Caki2 (cell line): ENCODE measurements at regions not wholly inside any gene's neighbourhood (a gene's known extent, or its start where the extent isn't known, plus 50 kb on each side); places are given as distances from the start of the nearest gene placed in this dataset.

ENCODE experiments used
- DNase-seq: peaks from one replicate; pipeline ENCODE4 v3.0.0-alpha.2; 2015; ENCODE audit warnings: low read depth
- in situ Hi-C: cut with HindIII; loops from 2 replicates; pipeline ENCODE4 v1.10.0; 2016; ENCODE audit warnings: low sequenced_read_pairs, low pct_unique_long_range_greater_than_20kb, mixed read lengths

- no peak for DNase-seq
- in situ Hi-C loops: no loop called here
These were observed 648.1 kb downstream of the MMUT start for GRCh38 chr6:48814957-48815356.

GRCh38 chr6:48813836-48814235, 649.2 kb downstream of the MMUT start:
- in situ Hi-C loops: no loop called here
- DNase-seq: no peak

- in situ Hi-C loops: no loop called here
- DNase-seq: no peak
These were observed 653.4 kb downstream of the MMUT start for GRCh38 chr6:48809700-48810099.

- in situ Hi-C loops: no loop called here
- no peak for DNase-seq
These were observed 653.8 kb downstream of the MMUT start for GRCh38 chr6:48809245-48809644.

- in situ Hi-C loops: no loop called here
- DNase-seq: no peak
These were observed 664.8 kb downstream of the MMUT start for GRCh38 chr6:48798296-48798695.

GRCh38 chr6:48782225-48782624, 671.2 kb upstream of the PTCHD4 start:
- in situ Hi-C loops: no loop called here
- DNase-seq: no peak

GRCh38 chr6:48777411-48777810, 666.4 kb upstream of the PTCHD4 start:
- no peak for DNase-seq
- in situ Hi-C loops: no loop called here

- no peak for DNase-seq
- in situ Hi-C loops: no loop called here
These were observed 664.2 kb upstream of the PTCHD4 start for GRCh38 chr6:48775157-48775556.

GRCh38 chr6:48774276-48774675, 663.3 kb upstream of the PTCHD4 start:
- no peak for DNase-seq
- in situ Hi-C loops: no loop called here

GRCh38 chr6:48766349-48766748, 655.4 kb upstream of the PTCHD4 start:
- in situ Hi-C loops: no loop called here
- DNase-seq: peak; percentile 31

- in situ Hi-C loops: no loop called here
- DNase-seq: peak; percentile 47
These were observed 654.5 kb upstream of the PTCHD4 start for GRCh38 chr6:48765352-48765961.

GRCh38 chr6:48764286-48765044, 653.5 kb upstream of the PTCHD4 start:
- in situ Hi-C loops: no loop called here
- DNase-seq: no peak

GRCh38 chr6:48757661-48758060, 646.7 kb upstream of the PTCHD4 start:
- DNase-seq: no peak
- in situ Hi-C loops: no loop called here

GRCh38 chr6:48755315-48755714, 644.3 kb upstream of the PTCHD4 start:
- in situ Hi-C loops: no loop called here

GRCh38 chr6:48754641-48755040, 643.6 kb upstream of the PTCHD4 start:
- in situ Hi-C loops: no loop called here
- DNase-seq: no peak

More at GRCh38 chr6:48755315-48755714, 644.3 kb upstream of the PTCHD4 start:
- DNase-seq: no peak

GRCh38 chr6:48750861-48751260, 639.9 kb upstream of the PTCHD4 start:
- in situ Hi-C loops: no loop called here
- no peak for DNase-seq

- DNase-seq: no peak
- in situ Hi-C loops: no loop called here
These were observed 636.5 kb upstream of the PTCHD4 start for GRCh38 chr6:48747471-48747870.

- in situ Hi-C loops: no loop called here
- no peak for DNase-seq
These were observed 636.0 kb upstream of the PTCHD4 start for GRCh38 chr6:48747040-48747439.

GRCh38 chr6:48744948-48745347, 634.0 kb upstream of the PTCHD4 start:
- in situ Hi-C loops: no loop called here
- no peak for DNase-seq

- in situ Hi-C loops: no loop called here
- DNase-seq: no peak
These were observed 632.7 kb upstream of the PTCHD4 start for GRCh38 chr6:48743738-48744137.
